ENCODE measurements at regions not wholly inside any gene's neighbourhood (a gene's known extent, or its start where the extent isn't known, plus 50 kb on each side); places are given as distances from the start of the nearest gene placed in this dataset.

DNA sequence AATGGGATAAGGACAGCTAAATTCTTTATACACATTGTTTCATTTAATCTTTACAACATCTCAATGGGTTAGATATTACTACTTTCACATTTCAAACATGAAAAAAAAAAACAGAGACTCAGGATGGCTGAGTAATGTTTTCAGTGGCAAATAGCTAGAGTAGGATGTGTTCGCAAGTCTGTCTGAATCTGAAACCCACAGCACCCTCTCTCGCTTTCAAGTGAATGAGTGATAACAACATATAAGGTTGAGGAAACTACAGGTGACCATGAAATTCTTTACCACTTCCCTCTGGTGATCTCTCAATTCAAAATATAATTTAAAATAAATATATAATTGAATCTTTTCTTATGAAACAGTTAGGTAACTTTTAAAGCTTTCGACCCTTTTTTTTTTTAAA is 162.6 kb downstream of the PRR32 start:
- TF ChIP-seq, protein P1, sequence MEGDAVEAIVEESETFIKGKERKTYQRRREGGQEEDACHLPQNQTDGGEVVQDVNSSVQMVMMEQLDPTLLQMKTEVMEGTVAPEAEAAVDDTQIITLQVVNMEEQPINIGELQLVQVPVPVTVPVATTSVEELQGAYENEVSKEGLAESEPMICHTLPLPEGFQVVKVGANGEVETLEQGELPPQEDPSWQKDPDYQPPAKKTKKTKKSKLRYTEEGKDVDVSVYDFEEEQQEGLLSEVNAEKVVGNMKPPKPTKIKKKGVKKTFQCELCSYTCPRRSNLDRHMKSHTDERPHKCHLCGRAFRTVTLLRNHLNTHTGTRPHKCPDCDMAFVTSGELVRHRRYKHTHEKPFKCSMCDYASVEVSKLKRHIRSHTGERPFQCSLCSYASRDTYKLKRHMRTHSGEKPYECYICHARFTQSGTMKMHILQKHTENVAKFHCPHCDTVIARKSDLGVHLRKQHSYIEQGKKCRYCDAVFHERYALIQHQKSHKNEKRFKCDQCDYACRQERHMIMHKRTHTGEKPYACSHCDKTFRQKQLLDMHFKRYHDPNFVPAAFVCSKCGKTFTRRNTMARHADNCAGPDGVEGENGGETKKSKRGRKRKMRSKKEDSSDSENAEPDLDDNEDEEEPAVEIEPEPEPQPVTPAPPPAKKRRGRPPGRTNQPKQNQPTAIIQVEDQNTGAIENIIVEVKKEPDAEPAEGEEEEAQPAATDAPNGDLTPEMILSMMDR (IDR thresholded peaks at IDR 0.05; ENCODE audit: extremely low read depth in 1 of 2, insufficient read depth in 1 of 2, low read depth in 1 of 2, low read length in 2 of 2), result no peak
- TF ChIP-seq POLR2AphosphoS5 (IDR thresholded peaks at IDR 0.05; ENCODE audit: insufficient read depth, low read depth, low read length) (no peak), POLR2A (IDR thresholded peaks at IDR 0.05; ENCODE audit: low read depth, low read length) (no peak), JUN (IDR thresholded peaks at IDR 0.05; ENCODE audit: borderline replicate concordance, insufficient read depth, insufficient read length, low read depth) (no peak), EZH2 (IDR thresholded peaks at IDR 0.05; ENCODE audit: borderline replicate concordance, low read depth, low read length, severe bottlenecking) (no peak), GATA2 (IDR thresholded peaks at IDR 0.05; ENCODE audit: insufficient read depth, insufficient read length, low read depth, low read length) (no peak), FOS (IDR thresholded peaks at IDR 0.05; ENCODE audit: borderline replicate concordance, insufficient read depth, low read length) (no peak), MYC (IDR thresholded peaks at IDR 0.05; ENCODE audit: low read depth, low read length) (no peak)

All from endothelial cell of umbilical vein (primary cell).